Breast epithelium (tissue), 3 donors: ENCODE measurements at regions not wholly inside any gene's neighbourhood (a gene's known extent, or its start where the extent isn't known, plus 50 kb on each side); places are given as distances from the start of the nearest gene placed in this dataset.

Experiments
- CTCF ChIP-seq, 3 donors: fragments of 450-650 bp; IDR thresholded peaks; one replicate each; pipeline ENCODE4 v1.5.1; 2016 to 2017; ENCODE audit warnings: antibody characterized with exemption in 3 of 3, mild to moderate bottlenecking in 3 of 3, moderate library complexity in 3 of 3
- POLR2A ChIP-seq: fragments of 450-650 bp; IDR thresholded peaks from one replicate; pipeline ENCODE4 v1.6.1; 2016; ENCODE audit warnings: antibody characterized with exemption, mild to moderate bottlenecking, moderate library complexity
- POLR2AphosphoS5 ChIP-seq, 3 donors: sonication (generic); formaldehyde crosslinking; IDR thresholded peaks; one replicate each; pipeline ENCODE4 v1.6.1; 2017; ENCODE audit warnings: antibody characterized with exemption in 3 of 3

- no peak for TF ChIP-seq CTCF (IDR thresholded peaks at IDR 0.05)
- no peak for TF ChIP-seq POLR2A
- no peak for TF ChIP-seq POLR2AphosphoS5 (IDR thresholded peaks at IDR 0.05)
These were observed 267.6 kb upstream of the HNRNPA3 start for GRCh38 chr2:176944998-176945397.
